GM12878 (cell line): ENCODE measurements at regions not wholly inside any gene's neighbourhood (a gene's known extent, or its start where the extent isn't known, plus 50 kb on each side); places are given as distances from the start of the nearest gene placed in this dataset.
"Not testable (repeated sequence)": the region's sequence is repeated elsewhere in the genome, so short reads cannot be mapped to it uniquely, and the experiment has no call there.

Experiments used
- JUND ChIP-seq: IDR thresholded peaks from 2 replicates; pipeline ENCODE4 v1.6.1; 2012; ENCODE audit warnings: low read depth, mild to moderate bottlenecking, low read length, improper control_type of control experiment, moderate library complexity
- PAX8 ChIP-seq: fragments of 450-650 bp; IDR thresholded peaks from 2 replicates; pipeline ENCODE4 v1.6.1; 2017; ENCODE audit warnings: mild to moderate bottlenecking, moderate library complexity
- POLR2A ChIP-seq: IDR thresholded peaks from 2 replicates; pipeline ENCODE4 v1.6.1; 2011; ENCODE audit warnings: low read depth, mild to moderate bottlenecking, low read length
- ZNF274 ChIP-seq: IDR thresholded peaks from one replicate; pipeline ENCODE4 v1.8.0; 2011; ENCODE audit not compliant: insufficient read length, insufficient read depth
- TF ChIP-seq, protein P1 (sequence below), 3 experiments: IDR thresholded peaks in 2 of 3; conservative IDR thresholded peaks in 1 of 3; 2 replicates each; pipeline ENCODE4 v1.5.1; 2011; ENCODE audit warnings: low read depth in 3 of 3, low read length in 3 of 3, mild to moderate bottlenecking in 3 of 3, control low read depth in 2 of 3, moderate library complexity in 2 of 3, inconsistent platforms in 1 of 3, mixed read lengths in 1 of 3; ENCODE audit not compliant: control insufficient read depth in 2 of 3, insufficient read depth in 1 of 3; ENCODE audit errors: extremely low read depth in 1 of 3
- TF ChIP-seq, protein P2 (sequence below): IDR thresholded peaks from 2 replicates; pipeline ENCODE4 v1.6.1; 2011; ENCODE audit warnings: low read depth, low read length, improper control_type of control experiment, borderline replicate concordance

DNA sequence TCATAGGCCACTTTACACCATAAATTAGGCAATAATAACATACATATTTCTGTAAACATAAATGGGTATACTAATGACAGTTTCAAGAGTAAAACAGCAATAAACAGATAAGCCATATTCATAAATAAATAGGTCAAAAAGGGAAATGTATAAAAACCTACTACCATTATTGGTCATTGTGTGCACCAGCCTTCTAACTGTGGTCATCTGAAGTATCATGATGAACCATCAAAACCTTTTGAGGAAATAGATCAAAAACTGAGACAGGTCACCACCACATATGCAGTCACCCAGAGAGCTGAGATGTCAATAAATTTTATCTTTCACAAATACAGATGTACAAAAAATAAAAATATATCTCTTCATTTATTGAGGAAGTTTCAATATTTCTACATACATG is 438.8 kb upstream of the FAM174A start:
- TF ChIP-seq, protein P1, sequence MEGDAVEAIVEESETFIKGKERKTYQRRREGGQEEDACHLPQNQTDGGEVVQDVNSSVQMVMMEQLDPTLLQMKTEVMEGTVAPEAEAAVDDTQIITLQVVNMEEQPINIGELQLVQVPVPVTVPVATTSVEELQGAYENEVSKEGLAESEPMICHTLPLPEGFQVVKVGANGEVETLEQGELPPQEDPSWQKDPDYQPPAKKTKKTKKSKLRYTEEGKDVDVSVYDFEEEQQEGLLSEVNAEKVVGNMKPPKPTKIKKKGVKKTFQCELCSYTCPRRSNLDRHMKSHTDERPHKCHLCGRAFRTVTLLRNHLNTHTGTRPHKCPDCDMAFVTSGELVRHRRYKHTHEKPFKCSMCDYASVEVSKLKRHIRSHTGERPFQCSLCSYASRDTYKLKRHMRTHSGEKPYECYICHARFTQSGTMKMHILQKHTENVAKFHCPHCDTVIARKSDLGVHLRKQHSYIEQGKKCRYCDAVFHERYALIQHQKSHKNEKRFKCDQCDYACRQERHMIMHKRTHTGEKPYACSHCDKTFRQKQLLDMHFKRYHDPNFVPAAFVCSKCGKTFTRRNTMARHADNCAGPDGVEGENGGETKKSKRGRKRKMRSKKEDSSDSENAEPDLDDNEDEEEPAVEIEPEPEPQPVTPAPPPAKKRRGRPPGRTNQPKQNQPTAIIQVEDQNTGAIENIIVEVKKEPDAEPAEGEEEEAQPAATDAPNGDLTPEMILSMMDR (IDR thresholded peaks at IDR 0.05 in 2 of 3, conservative IDR thresholded peaks at IDR 0.05 in 1 of 3; ENCODE audit: control insufficient read depth in 2 of 3, extremely low read depth in 1 of 3, insufficient read depth in 1 of 3, low read depth in 3 of 3, low read length in 3 of 3) = not testable (repeated sequence)
- TF ChIP-seq, protein P2, sequence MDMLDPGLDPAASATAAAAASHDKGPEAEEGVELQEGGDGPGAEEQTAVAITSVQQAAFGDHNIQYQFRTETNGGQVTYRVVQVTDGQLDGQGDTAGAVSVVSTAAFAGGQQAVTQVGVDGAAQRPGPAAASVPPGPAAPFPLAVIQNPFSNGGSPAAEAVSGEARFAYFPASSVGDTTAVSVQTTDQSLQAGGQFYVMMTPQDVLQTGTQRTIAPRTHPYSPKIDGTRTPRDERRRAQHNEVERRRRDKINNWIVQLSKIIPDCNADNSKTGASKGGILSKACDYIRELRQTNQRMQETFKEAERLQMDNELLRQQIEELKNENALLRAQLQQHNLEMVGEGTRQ = not testable (repeated sequence)
- TF ChIP-seq JUND, ZNF274, PAX8, POLR2A: not testable (repeated sequence)
